K562 (cell line): ENCODE measurements at regions not wholly inside any gene's neighbourhood (a gene's known extent, or its start where the extent isn't known, plus 50 kb on each side); places are given as distances from the start of the nearest gene placed in this dataset.

ENCODE experiments used
- ATAC-seq: fragments of 200-7000 bp; cut with Tn5 transposase; 3 replicates; pipeline ENCODE4 v1.9.1; 2020; ENCODE audit warnings: moderate library complexity
- BruUV-seq: library from RNA; stranded (reverse); fragments of 400-500 nt; replicated peaks from 2 replicates; lab custom pipeline; 2021; lab: Mats Ljungman, UMichigan
- CTCF ChIA-PET: fragments of 300-600 bp; formaldehyde crosslinking; extraction: SDS; loops from one replicate; lab custom pipeline; 2021; ENCODE audit warnings: low intra/inter-chr PET ratio; lab: Yijun Ruan, JAX
- POLR2A ChIA-PET: fragments of 300-600, 350-650 bp; sonication (Branson Sonifier 250); formaldehyde crosslinking; extraction: SDS; loops from one replicate; lab custom pipeline; 2021; ENCODE audit warnings: antibody characterized with exemption, inconsistent platforms; lab: Yijun Ruan, JAX
- DNase-seq, 4 experiments: peaks; one replicate each; pipeline versions ENCODE4 v3.0.0 to v3.0.0-alpha.2; 2011 to 2018; ENCODE audit warnings: low spot score in 3 of 4, mixed read lengths in 3 of 4; ENCODE audit errors: extremely low read depth in 1 of 4
- FAIRE-seq: peaks from 2 replicates; lab custom pipeline; 2011; peaks lifted over from hg19 to GRCh38; lab: Jason Lieb, UNC
- H2AFZ ChIP-seq: 2 replicates; pipeline ENCODE4 v1.6.0; 2011; ENCODE audit warnings: low read depth, low read length, control low read depth, inconsistent platforms
- H3K27ac ChIP-seq: fragments of 200-600 bp; 3 replicates; pipeline ENCODE4 v1.8.0; 2011; ENCODE audit warnings: low read depth, mild to moderate bottlenecking, control low read depth, inconsistent platforms, low read length, moderate library complexity, mixed read lengths; ENCODE audit errors: extremely low read depth
- H3K27me3 ChIP-seq, 2 experiments: fragments of 300-600 bp in 1 of 2; 2 replicates in 1 of 2; 3 replicates in 1 of 2; pipeline versions ENCODE4 v1.6.0 to v1.8.0; 2011; ENCODE audit warnings: inconsistent platforms in 2 of 2, low read length in 2 of 2, mild to moderate bottlenecking in 1 of 2, mixed read lengths in 1 of 2, moderate library complexity in 1 of 2; ENCODE audit not compliant: control insufficient read depth in 2 of 2, insufficient read depth in 2 of 2
- H3K36me3 ChIP-seq: fragments of 300-600 bp; 3 replicates; pipeline ENCODE4 v1.8.0; 2011; ENCODE audit warnings: mild to moderate bottlenecking, low read length, inconsistent platforms; ENCODE audit not compliant: control insufficient read depth, insufficient read depth
- H3K4me1 ChIP-seq, 2 experiments: fragments of 200-600 bp in 1 of 2; replicated peaks in 1 of 2; 2 replicates in 1 of 2; 3 replicates in 1 of 2; pipeline versions ENCODE4 v1.5.1 to v1.8.0; 2011; ENCODE audit warnings: inconsistent platforms in 2 of 2, low read length in 2 of 2, mild to moderate bottlenecking in 1 of 2, mixed read lengths in 1 of 2, moderate library complexity in 1 of 2; ENCODE audit not compliant: control insufficient read depth in 2 of 2, insufficient read depth in 2 of 2
- H3K4me2 ChIP-seq: 2 replicates; pipeline ENCODE4 v1.6.1; 2011; ENCODE audit warnings: low read length, control low read depth, inconsistent platforms, mixed read lengths; ENCODE audit not compliant: insufficient read depth
- H3K4me3 ChIP-seq: fragments of 200-600 bp; sonication (generic), shearing (Covaris generic); 2 replicates; pipeline ENCODE4 v1.5.1; 2016; ENCODE audit warnings: control low read depth, inconsistent platforms
- H3K79me2 ChIP-seq: fragments of 200-600 bp; 3 replicates; pipeline ENCODE4 v1.8.0; 2011; ENCODE audit warnings: low read length, inconsistent platforms; ENCODE audit not compliant: control insufficient read depth, insufficient read depth
- H3K9ac ChIP-seq, 2 experiments: 2 replicates each; pipeline versions ENCODE4 v1.6.0 to v1.6.1; 2011; ENCODE audit warnings: low read depth in 2 of 2, low read length in 2 of 2, control low read depth in 1 of 2, inconsistent platforms in 1 of 2, mild to moderate bottlenecking in 1 of 2, mixed read lengths in 1 of 2; ENCODE audit not compliant: insufficient read depth in 1 of 2
- H3K9me1 ChIP-seq: one replicate; pipeline ENCODE4 v1.6.0; 2011; ENCODE audit warnings: inconsistent platforms, mild to moderate bottlenecking, low read length, moderate library complexity; ENCODE audit not compliant: control insufficient read depth, insufficient read depth
- H3K9me3 ChIP-seq: replicated peaks from 2 replicates; pipeline ENCODE4 v1.5.1; 2011; ENCODE audit warnings: low read depth, low read length, inconsistent platforms; ENCODE audit not compliant: control insufficient read depth, insufficient read depth
- H4K20me1 ChIP-seq: replicated peaks from 2 replicates; pipeline ENCODE4 v1.6.1; 2011; ENCODE audit warnings: low read length, inconsistent platforms, mixed read lengths; ENCODE audit not compliant: control insufficient read depth, insufficient read depth
- POLR2H ChIP-seq: IDR thresholded peaks from 2 replicates; pipeline ENCODE4 v1.6.1; 2016; ENCODE audit warnings: missing genetic modification characterization, low read depth, mild to moderate bottlenecking, control low read depth, missing compliant biosample characterization, moderate library complexity
- POLR3A ChIP-seq: IDR thresholded peaks from 2 replicates; pipeline ENCODE4 v1.6.1; 2011; ENCODE audit warnings: borderline replicate concordance, mild to moderate bottlenecking, moderate library complexity; ENCODE audit not compliant: insufficient read length, insufficient read depth; ENCODE audit errors: extremely low read depth
- RFX1 ChIP-seq: fragments of 450-650 bp; IDR thresholded peaks from 2 replicates; pipeline ENCODE4 v1.6.1; 2016; ENCODE audit warnings: mild to moderate bottlenecking, moderate library complexity
- SIN3A ChIP-seq, 2 experiments: fragments of 150-350 bp in 1 of 2; IDR thresholded peaks; 2 replicates each; pipeline ENCODE4 v1.6.1; 2011 to 2016; ENCODE audit warnings: borderline replicate concordance in 2 of 2, low read depth in 2 of 2, low read length in 2 of 2, mild to moderate bottlenecking in 2 of 2, moderate library complexity in 2 of 2; ENCODE audit not compliant: control insufficient read depth in 1 of 2
- SRSF3 ChIP-seq: fragments of 200-400 bp; formaldehyde crosslinking; IDR thresholded peaks from 2 replicates; pipeline ENCODE4 v1.6.1; 2016; ENCODE audit warnings: mild to moderate bottlenecking, low read length, moderate library complexity; ENCODE audit not compliant: insufficient read depth
- TRIM24 ChIP-seq, 2 experiments: fragments of 450-650 bp; IDR thresholded peaks; 2 replicates each; pipeline ENCODE4 v1.6.1; 2016
- ZFP30 ChIP-seq: fragments of 250-450 bp; sonication (Bioruptor Pico); IDR thresholded peaks from 2 replicates; pipeline ENCODE4 v1.8.0; 2022; ENCODE audit warnings: moderate library complexity, mild to moderate bottlenecking, inconsistent platforms, borderline replicate concordance
- ZNF311 ChIP-seq: fragments of 250-450 bp; sonication (Bioruptor Pico); IDR thresholded peaks from 2 replicates; pipeline ENCODE4 v1.4.0; 2020; ENCODE audit warnings: mild to moderate bottlenecking, moderate library complexity
- ZNF551 ChIP-seq: fragments of 250-450 bp; sonication (Bioruptor Pico); IDR thresholded peaks from 2 replicates; pipeline ENCODE4 v1.5.0; 2021; ENCODE audit warnings: mild to moderate bottlenecking, moderate library complexity
- ZSCAN29 ChIP-seq: fragments of 450-650 bp; IDR thresholded peaks from 2 replicates; pipeline ENCODE4 v1.6.1; 2017
- WGBS: fragments of 100-300 bp; shearing (Covaris generic); methylation state at CpG from one replicate; pipeline ENCODE4 v1.1.6; 2016; ENCODE audit warnings: low coverage, mixed read lengths; ENCODE audit not compliant: insufficient coverage; ENCODE audit errors: missing lambda C conversion rate; 5-methylcytosine and 5-hydroxymethylcytosine counted together
- in situ Hi-C: fragments of 300-500 bp; cut with MboI; formaldehyde crosslinking; loops from 4 replicates; pipeline ENCODE4 v1.15.0; 2018; ENCODE audit warnings: inconsistent platforms, mixed read lengths
- intact Hi-C: fragments of 100-400 bp; cut with micrococcal nuclease; formaldehyde crosslinking; loops from 2 replicates; pipeline ENCODE4 v1.14.2; 2022
- TF ChIP-seq, protein P1 (sequence below): fragments of 200-800 bp; sonication (Bioruptor generic); IDR thresholded peaks from 2 replicates; pipeline ENCODE4 v1.6.1; 2017; ENCODE audit warnings: missing genetic modification characterization, missing compliant biosample characterization
- TF ChIP-seq, protein P2 (sequence below): fragments of 250-450 bp; sonication (Bioruptor Pico); IDR thresholded peaks from 2 replicates; pipeline ENCODE4 v1.8.0; 2021; ENCODE audit warnings: moderate library complexity, mild to moderate bottlenecking, inconsistent platforms
- TF ChIP-seq, protein P3 (sequence below): fragments of 450-650 bp; formaldehyde crosslinking; conservative IDR thresholded peaks from 2 replicates; pipeline ENCODE4 v1.4.0; 2022; ENCODE audit warnings: mild to moderate bottlenecking, missing genetic modification characterization

DNA sequence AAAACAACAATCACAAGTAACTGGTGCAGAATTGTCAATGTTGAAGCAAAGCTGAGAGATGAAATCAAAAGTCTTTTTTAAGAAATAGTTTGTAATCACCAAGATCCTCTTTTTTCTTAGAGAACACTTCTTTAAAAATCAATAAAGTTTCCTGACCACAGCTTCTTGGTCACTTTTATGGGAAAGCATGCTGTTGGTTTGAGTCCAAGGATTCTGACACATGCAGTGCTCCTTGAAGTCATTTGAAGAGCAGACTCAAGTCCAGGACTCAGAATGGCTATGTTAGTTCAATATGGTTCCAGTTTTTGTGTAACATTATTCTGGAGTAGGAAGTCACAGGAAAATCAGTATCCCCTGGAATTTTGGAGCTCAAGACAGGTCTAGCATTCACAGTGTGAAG is 480.6 kb downstream of the NR2F1-AS1 start:
- DNase-seq (no peak), FAIRE-seq (no peak), ATAC-seq (no peak)
- H3K4me3 ChIP-seq: no peak overlapping the region
- peaks cover 1% of the 10 kb centered on the region; the same call in 1 of the 2 replicates for H3K9me3 ChIP-seq
- POLR2A ChIA-PET: no interaction called here
- no TSS peak for BruUV-seq
- no peaks in the 10 kb centered on the region for H3K79me2 ChIP-seq
- intact Hi-C loops (no loop called here), in situ Hi-C loops (no loop called here)
- no peak overlapping the region for H3K27ac ChIP-seq
- H4K20me1 ChIP-seq: no peaks in the 10 kb centered on the region
- H3K36me3 ChIP-seq: no peaks in the 10 kb centered on the region
- H2AFZ ChIP-seq: no peak overlapping the region
- H3K9ac ChIP-seq: no peak overlapping the region
- no peaks in the 10 kb centered on the region for H3K27me3 ChIP-seq
- H3K9me1 ChIP-seq: no peaks in the 10 kb centered on the region
- no peaks in the 10 kb centered on the region for H3K4me1 ChIP-seq
- no peak overlapping the region for H3K4me2 ChIP-seq
- TF ChIP-seq ZSCAN29: no peak
- TF ChIP-seq, protein P1, sequence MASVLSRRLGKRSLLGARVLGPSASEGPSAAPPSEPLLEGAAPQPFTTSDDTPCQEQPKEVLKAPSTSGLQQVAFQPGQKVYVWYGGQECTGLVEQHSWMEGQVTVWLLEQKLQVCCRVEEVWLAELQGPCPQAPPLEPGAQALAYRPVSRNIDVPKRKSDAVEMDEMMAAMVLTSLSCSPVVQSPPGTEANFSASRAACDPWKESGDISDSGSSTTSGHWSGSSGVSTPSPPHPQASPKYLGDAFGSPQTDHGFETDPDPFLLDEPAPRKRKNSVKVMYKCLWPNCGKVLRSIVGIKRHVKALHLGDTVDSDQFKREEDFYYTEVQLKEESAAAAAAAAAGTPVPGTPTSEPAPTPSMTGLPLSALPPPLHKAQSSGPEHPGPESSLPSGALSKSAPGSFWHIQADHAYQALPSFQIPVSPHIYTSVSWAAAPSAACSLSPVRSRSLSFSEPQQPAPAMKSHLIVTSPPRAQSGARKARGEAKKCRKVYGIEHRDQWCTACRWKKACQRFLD (CRISPR knock-in tag): no peak
- TF ChIP-seq, protein P2, sequence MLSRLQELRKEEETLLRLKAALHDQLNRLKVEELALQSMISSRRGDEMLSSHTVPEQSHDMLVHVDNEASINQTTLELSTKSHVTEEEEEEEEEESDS: no peak
- TF ChIP-seq, all 486 proteins: peak for 0
- CTCF ChIA-PET: no interaction called here

DNA sequence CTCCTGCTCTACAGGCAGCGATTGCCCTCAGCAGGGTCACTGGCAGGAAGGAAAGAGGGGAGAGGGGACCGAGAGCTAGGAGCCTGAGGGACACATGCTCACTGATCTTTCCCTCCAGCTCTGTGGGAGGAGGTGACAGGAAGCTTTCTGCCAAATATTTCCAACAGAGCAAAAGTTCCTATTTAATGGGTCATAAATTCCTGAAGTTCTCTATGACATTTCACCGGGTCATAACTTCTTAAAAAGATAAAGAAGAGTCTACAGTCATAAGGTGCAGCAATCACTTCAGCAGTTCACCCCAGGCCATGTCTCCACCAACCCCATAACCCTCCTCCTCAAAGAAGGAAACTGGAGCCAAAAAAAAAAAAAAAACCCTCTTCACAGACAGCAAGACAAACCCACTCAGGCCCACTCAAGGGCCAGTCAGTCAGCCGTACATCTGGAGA is 481.1 kb downstream of the NR2F1-AS1 start:
- H2AFZ ChIP-seq: no peak overlapping the region
- ChIA-PET POLR2A (no interaction called here), CTCF (no interaction called here)
- no peaks in the 10 kb centered on the region for H3K9me1 ChIP-seq
- peaks cover 1% of the 10 kb centered on the region; the same call in 1 of the 2 replicates for H3K9me3 ChIP-seq
- no peaks in the 10 kb centered on the region for H4K20me1 ChIP-seq
- FAIRE-seq (no peak), ATAC-seq (no peak), DNase-seq (no peak)
- no peak for TF ChIP-seq RFX1
- no peak for TF ChIP-seq SRSF3
- TF ChIP-seq SIN3A (IDR thresholded peaks at IDR 0.05; ENCODE audit: borderline replicate concordance in 2 of 2, control insufficient read depth in 1 of 2, low read depth in 2 of 2, low read length in 2 of 2): no peak
- TF ChIP-seq ZFP30 (CRISPR knock-in tag): no peak
- no peak for TF ChIP-seq ZNF311
- TF ChIP-seq ZNF551 (CRISPR knock-in tag): no peak
- TF ChIP-seq POLR3A: no peak
- no peak for TF ChIP-seq POLR2H (tag)
- no peak for TF ChIP-seq TRIM24 (IDR thresholded peaks at IDR 0.05)
- TF ChIP-seq, protein P3, sequence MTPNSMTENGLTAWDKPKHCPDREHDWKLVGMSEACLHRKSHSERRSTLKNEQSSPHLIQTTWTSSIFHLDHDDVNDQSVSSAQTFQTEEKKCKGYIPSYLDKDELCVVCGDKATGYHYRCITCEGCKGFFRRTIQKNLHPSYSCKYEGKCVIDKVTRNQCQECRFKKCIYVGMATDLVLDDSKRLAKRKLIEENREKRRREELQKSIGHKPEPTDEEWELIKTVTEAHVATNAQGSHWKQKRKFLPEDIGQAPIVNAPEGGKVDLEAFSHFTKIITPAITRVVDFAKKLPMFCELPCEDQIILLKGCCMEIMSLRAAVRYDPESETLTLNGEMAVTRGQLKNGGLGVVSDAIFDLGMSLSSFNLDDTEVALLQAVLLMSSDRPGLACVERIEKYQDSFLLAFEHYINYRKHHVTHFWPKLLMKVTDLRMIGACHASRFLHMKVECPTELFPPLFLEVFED: no peak
- no TSS peak for BruUV-seq
- no peaks in the 10 kb centered on the region for H3K79me2 ChIP-seq
- no peaks in the 10 kb centered on the region for H3K4me1 ChIP-seq
- intact Hi-C loops: no loop called here
- no peak overlapping the region for H3K27ac ChIP-seq
- H3K9ac ChIP-seq: no peak overlapping the region
- H3K4me2 ChIP-seq: no peak overlapping the region
- in situ Hi-C loops: no loop called here
- H3K36me3 ChIP-seq: no peaks in the 10 kb centered on the region
- 4% methylated on average over 3 of the region's 4 CpGs for WGBS
- H3K4me3 ChIP-seq: no peak overlapping the region
- H3K27me3 ChIP-seq: no peaks in the 10 kb centered on the region
